ENCODE measurements at regions not wholly inside any gene's neighbourhood (a gene's known extent, or its start where the extent isn't known, plus 50 kb on each side); places are given as distances from the start of the nearest gene placed in this dataset.
"Not testable (repeated sequence)": the region's sequence is repeated elsewhere in the genome, so short reads cannot be mapped to it uniquely, and the experiment has no call there.

- no peaks in the 10 kb centered on the region for H3K4me1 Mint-ChIP-seq
These were observed 1990.4 kb upstream of the CDH6 start for GRCh38 chr5:29203049-29203448.

DNA sequence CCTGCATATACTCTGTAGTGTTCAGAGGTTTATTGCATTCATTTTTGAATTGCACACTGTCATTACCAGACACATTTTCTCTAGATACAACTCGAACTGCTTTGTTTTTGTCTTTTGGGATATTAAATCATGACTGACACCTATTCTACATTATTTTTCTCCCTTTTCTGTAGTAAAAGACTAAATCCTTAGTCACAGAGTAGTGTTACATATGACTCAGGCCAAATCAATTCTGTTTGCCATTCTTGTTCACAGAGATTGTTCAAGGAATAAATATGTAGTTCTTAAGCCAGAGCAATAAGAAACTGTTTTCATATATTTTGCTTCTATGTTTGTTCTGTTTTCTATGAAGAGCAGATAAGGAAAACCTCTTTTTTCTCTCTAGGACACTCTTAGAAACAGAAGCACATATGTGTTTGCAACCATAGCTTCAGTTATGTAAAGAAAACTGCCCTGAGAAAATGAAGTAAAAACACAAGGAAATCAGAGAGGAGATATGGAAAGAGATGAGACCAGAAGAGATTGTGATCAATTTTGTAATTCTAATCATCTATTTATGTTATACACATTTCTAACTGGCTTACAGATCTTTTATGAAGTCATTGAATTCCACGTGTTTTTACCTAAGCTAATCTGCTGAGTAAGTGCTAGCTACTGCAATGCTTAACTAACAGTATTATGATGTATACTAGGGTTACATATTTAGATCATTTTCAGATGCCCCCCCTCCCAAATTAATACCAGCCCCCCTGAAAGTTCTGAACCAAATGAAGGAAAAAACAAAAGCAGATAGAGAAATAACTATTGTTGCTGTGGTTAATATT is 1995.6 kb upstream of the CDH6 start:
- Mint-ChIP-seq H3K9me3 (peaks cover 0 to 8% of the 10 kb centered on the region in 2 donors), H3K27ac (no peak overlapping the region), H3K36me3 (no peaks in the 10 kb centered on the region), H3K4me3 (no peak overlapping the region), H3K27me3 (ENCODE audit: low read depth in 2 of 2) (no peaks in the 10 kb centered on the region), H3K4me1 (no peaks in the 10 kb centered on the region)
- Histone ChIP-seq H3K4me3 (ENCODE audit: low read length) (no peak overlapping the region), H3K27me3 (ENCODE audit: control insufficient read depth, insufficient read depth, low read length) (no peaks in the 10 kb centered on the region), H3K9me3 (ENCODE audit: control insufficient read depth, insufficient read depth, low read length) (no peaks in the 10 kb centered on the region), H3K4me1 (ENCODE audit: control insufficient read depth, insufficient read depth, low read length) (no peaks in the 10 kb centered on the region), H3K36me3 (ENCODE audit: control insufficient read depth, insufficient read depth, low read length) (no peaks in the 10 kb centered on the region), H3K27ac (ENCODE audit: low read length) (no peak overlapping the region)
- intact Hi-C loops (cut with micrococcal nuclease): no loop called here
- ATAC-seq: no peak
- DNase-seq: no peak
- no CpG with 5 or more reads among the region's 2 CpGs for WGBS (ENCODE audit: insufficient coverage)
- TF ChIP-seq, protein P1, sequence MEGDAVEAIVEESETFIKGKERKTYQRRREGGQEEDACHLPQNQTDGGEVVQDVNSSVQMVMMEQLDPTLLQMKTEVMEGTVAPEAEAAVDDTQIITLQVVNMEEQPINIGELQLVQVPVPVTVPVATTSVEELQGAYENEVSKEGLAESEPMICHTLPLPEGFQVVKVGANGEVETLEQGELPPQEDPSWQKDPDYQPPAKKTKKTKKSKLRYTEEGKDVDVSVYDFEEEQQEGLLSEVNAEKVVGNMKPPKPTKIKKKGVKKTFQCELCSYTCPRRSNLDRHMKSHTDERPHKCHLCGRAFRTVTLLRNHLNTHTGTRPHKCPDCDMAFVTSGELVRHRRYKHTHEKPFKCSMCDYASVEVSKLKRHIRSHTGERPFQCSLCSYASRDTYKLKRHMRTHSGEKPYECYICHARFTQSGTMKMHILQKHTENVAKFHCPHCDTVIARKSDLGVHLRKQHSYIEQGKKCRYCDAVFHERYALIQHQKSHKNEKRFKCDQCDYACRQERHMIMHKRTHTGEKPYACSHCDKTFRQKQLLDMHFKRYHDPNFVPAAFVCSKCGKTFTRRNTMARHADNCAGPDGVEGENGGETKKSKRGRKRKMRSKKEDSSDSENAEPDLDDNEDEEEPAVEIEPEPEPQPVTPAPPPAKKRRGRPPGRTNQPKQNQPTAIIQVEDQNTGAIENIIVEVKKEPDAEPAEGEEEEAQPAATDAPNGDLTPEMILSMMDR (IDR thresholded peaks at IDR 0.05): no peak

More at GRCh38 chr5:29203049-29203448, 1990.4 kb upstream of the CDH6 start:
- H3K9me3 ChIP-seq (ENCODE audit: control insufficient read depth, insufficient read depth, low read length): no peaks in the 10 kb centered on the region
- H3K4me1 ChIP-seq (ENCODE audit: control insufficient read depth, insufficient read depth, low read length): no peaks in the 10 kb centered on the region
- no peak overlapping the region for H3K27ac Mint-ChIP-seq
- H3K4me3 Mint-ChIP-seq: no peak overlapping the region
- no peaks in the 10 kb centered on the region for H3K36me3 Mint-ChIP-seq
- peaks cover 5 to 11% of the 10 kb centered on the region in 2 donors for H3K9me3 Mint-ChIP-seq
- H3K27me3 ChIP-seq (ENCODE audit: control insufficient read depth, insufficient read depth, low read length): no peaks in the 10 kb centered on the region
- intact Hi-C loops (cut with micrococcal nuclease): no loop called here
- H3K27ac ChIP-seq (ENCODE audit: low read length): no peak overlapping the region
- no peak for ATAC-seq
- no peak for DNase-seq
- no peaks in the 10 kb centered on the region for H3K27me3 Mint-ChIP-seq (ENCODE audit: low read depth in 2 of 2)
- H3K36me3 ChIP-seq (ENCODE audit: control insufficient read depth, insufficient read depth, low read length): no peaks in the 10 kb centered on the region
- TF ChIP-seq, protein P1 (IDR thresholded peaks at IDR 0.05): no peak
- no peak overlapping the region for H3K4me3 ChIP-seq (ENCODE audit: low read length)

GRCh38 chr5:29193972-29194371 is 1999.5 kb upstream of the CDH6 start:
- no peak for DNase-seq
- Mint-ChIP-seq H3K27me3 (ENCODE audit: low read depth in 2 of 2) (no peaks in the 10 kb centered on the region), H3K27ac (no peak overlapping the region), H3K36me3 (no peaks in the 10 kb centered on the region), H3K9me3 (peaks cover 0 to 8% of the 10 kb centered on the region in 2 donors), H3K4me1 (no peaks in the 10 kb centered on the region), H3K4me3 (no peak overlapping the region)
- H3K36me3 ChIP-seq (ENCODE audit: control insufficient read depth, insufficient read depth, low read length): no peaks in the 10 kb centered on the region
- WGBS (ENCODE audit: insufficient coverage): 29% methylated on average over 1 of the region's 1 CpG
- intact Hi-C loops (cut with micrococcal nuclease): no loop called here
- no peaks in the 10 kb centered on the region for H3K27me3 ChIP-seq (ENCODE audit: control insufficient read depth, insufficient read depth, low read length)
- no peak overlapping the region for H3K4me3 ChIP-seq (ENCODE audit: low read length)
- H3K27ac ChIP-seq (ENCODE audit: low read length): no peak overlapping the region
- no peaks in the 10 kb centered on the region for H3K9me3 ChIP-seq (ENCODE audit: control insufficient read depth, insufficient read depth, low read length)
- H3K4me1 ChIP-seq (ENCODE audit: control insufficient read depth, insufficient read depth, low read length): no peaks in the 10 kb centered on the region
- no peak for ATAC-seq
- TF ChIP-seq, protein P1 (IDR thresholded peaks at IDR 0.05): no peak

GRCh38 chr5:29191269-29192048 is 2002.0 kb upstream of the CDH6 start:
- H3K4me1 Mint-ChIP-seq: not testable (repeated sequence)

DNA sequence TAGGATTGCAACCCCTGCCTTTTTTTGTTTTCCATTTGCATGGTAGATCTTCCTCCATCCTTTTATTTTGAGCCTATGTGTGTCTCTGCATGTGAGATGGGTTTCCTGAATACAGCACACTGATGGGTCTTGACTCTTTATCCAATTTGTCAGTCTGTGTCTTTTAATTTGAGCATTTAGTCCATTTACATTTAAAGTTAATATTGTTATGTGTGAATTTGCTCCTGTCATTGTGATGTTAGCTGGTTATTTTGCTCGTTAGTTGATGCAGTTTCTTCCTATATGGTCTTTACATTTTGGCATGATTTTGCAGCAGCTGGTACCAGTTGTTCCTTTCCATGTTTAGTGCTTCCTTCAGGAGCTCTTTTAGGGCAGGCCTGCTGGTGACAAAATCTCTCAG is 2003.1 kb upstream of the CDH6 start:
- H3K36me3 ChIP-seq (ENCODE audit: control insufficient read depth, insufficient read depth, low read length); H3K4me1 ChIP-seq (ENCODE audit: control insufficient read depth, insufficient read depth, low read length); H3K4me1 Mint-ChIP-seq; H3K27me3 ChIP-seq (ENCODE audit: control insufficient read depth, insufficient read depth, low read length); H3K9me3 Mint-ChIP-seq; H3K27ac Mint-ChIP-seq; H3K27me3 Mint-ChIP-seq (ENCODE audit: low read depth in 2 of 2); intact Hi-C loops (cut with micrococcal nuclease); DNase-seq; H3K4me3 Mint-ChIP-seq; H3K36me3 Mint-ChIP-seq; H3K9me3 ChIP-seq (ENCODE audit: control insufficient read depth, insufficient read depth, low read length); H3K27ac ChIP-seq (ENCODE audit: low read length); ATAC-seq; H3K4me3 ChIP-seq (ENCODE audit: low read length): not testable (repeated sequence)
- WGBS (ENCODE audit: insufficient coverage): no CpG with 5 or more reads among the region's 1 CpG

More at GRCh38 chr5:29191269-29192048, 2002.0 kb upstream of the CDH6 start:
- H3K27me3 Mint-ChIP-seq (ENCODE audit: low read depth in 2 of 2); H3K4me3 Mint-ChIP-seq; H3K27me3 ChIP-seq (ENCODE audit: control insufficient read depth, insufficient read depth, low read length); H3K36me3 ChIP-seq (ENCODE audit: control insufficient read depth, insufficient read depth, low read length); intact Hi-C loops (cut with micrococcal nuclease); H3K4me1 ChIP-seq (ENCODE audit: control insufficient read depth, insufficient read depth, low read length); H3K9me3 Mint-ChIP-seq; H3K4me3 ChIP-seq (ENCODE audit: low read length); ATAC-seq; H3K27ac ChIP-seq (ENCODE audit: low read length); H3K36me3 Mint-ChIP-seq; DNase-seq; H3K27ac Mint-ChIP-seq; H3K9me3 ChIP-seq (ENCODE audit: control insufficient read depth, insufficient read depth, low read length): not testable (repeated sequence)
- 78% methylated on average over 14 of the region's 28 CpGs for WGBS (ENCODE audit: insufficient coverage)

DNA sequence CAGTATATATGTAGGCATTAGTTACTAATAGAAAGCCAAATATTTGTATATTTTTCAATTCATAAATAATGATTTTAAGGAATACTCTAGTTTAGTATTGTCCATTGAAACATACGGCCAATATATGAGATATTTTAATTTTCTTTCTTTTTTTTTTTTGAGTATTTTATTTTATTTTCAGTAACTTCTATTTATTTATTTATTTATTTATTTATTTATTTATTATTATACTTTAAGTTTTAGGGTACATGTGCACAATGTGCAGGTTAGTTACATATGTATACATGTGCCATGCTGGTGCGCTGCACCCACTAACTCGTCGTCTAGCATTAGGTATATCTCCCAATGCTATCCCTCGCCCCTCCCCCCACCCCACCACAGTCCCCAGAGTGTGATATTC is 2007.1 kb upstream of the CDH6 start:
- no CpG with 5 or more reads among the region's 5 CpGs for WGBS (ENCODE audit: insufficient coverage)
- DNase-seq; H3K4me1 Mint-ChIP-seq; H3K4me3 ChIP-seq (ENCODE audit: low read length); H3K4me1 ChIP-seq (ENCODE audit: control insufficient read depth, insufficient read depth, low read length); H3K9me3 Mint-ChIP-seq; H3K27me3 ChIP-seq (ENCODE audit: control insufficient read depth, insufficient read depth, low read length); H3K4me3 Mint-ChIP-seq; H3K9me3 ChIP-seq (ENCODE audit: control insufficient read depth, insufficient read depth, low read length); H3K36me3 Mint-ChIP-seq; H3K27me3 Mint-ChIP-seq (ENCODE audit: low read depth in 2 of 2); H3K27ac Mint-ChIP-seq; intact Hi-C loops (cut with micrococcal nuclease); H3K27ac ChIP-seq (ENCODE audit: low read length); ATAC-seq; H3K36me3 ChIP-seq (ENCODE audit: control insufficient read depth, insufficient read depth, low read length): not testable (repeated sequence)
